Activated CD8-positive, alpha-beta T cell treated with anti-CD3 and anti-CD28 coated beads, Interleukin-2, amount 10 ng/mL, durations not matched to agents 7 days and 5 days (primary cell): ENCODE measurements at regions not wholly inside any gene's neighbourhood (a gene's known extent, or its start where the extent isn't known, plus 50 kb on each side); places are given as distances from the start of the nearest gene placed in this dataset.
"Not testable (repeated sequence)": the region's sequence is repeated elsewhere in the genome, so short reads cannot be mapped to it uniquely, and the experiment has no call there.

Experiments used
- ATAC-seq: fragments of 150-1000 bp; cut with Tn5 transposase; one replicate; pipeline ENCODE4 v1.10.0; 2021; ENCODE audit warnings: moderate library complexity
- CTCF ChIA-PET: fragments of 350-600 bp; sonication (Branson Sonifier 250); formaldehyde crosslinking; loops from one replicate; lab custom pipeline; 2021; ENCODE audit warnings: antibody characterized with exemption; lab: Charles Lee
- POLR2A ChIA-PET: fragments of 350-600 bp; sonication (Branson Sonifier 250); formaldehyde crosslinking; loops from one replicate; lab custom pipeline; 2021; ENCODE audit warnings: antibody characterized with exemption; lab: Charles Lee
- DNase-seq: peaks from one replicate; pipeline ENCODE4 v3.0.0-alpha.2; 2020
- H3K27ac Mint-ChIP-seq: one replicate; pipeline ENCODE4 v1.8.0; 2021; ENCODE audit warnings: mild to moderate bottlenecking, mixed read lengths
- H3K27me3 Mint-ChIP-seq: one replicate; pipeline ENCODE4 v1.8.0; 2021; ENCODE audit warnings: low read depth, mixed read lengths
- H3K36me3 Mint-ChIP-seq: one replicate; pipeline ENCODE4 v1.8.0; 2021; ENCODE audit warnings: low read depth, mixed read lengths
- H3K4me1 Mint-ChIP-seq: one replicate; pipeline ENCODE4 v1.8.0; 2021; ENCODE audit warnings: low read depth, mixed read lengths
- H3K4me3 Mint-ChIP-seq: one replicate; pipeline ENCODE4 v1.8.0; 2021; ENCODE audit warnings: mild to moderate bottlenecking, mixed read lengths
- H3K9me3 Mint-ChIP-seq: one replicate; pipeline ENCODE4 v1.8.0; 2022; ENCODE audit warnings: mixed read lengths; ENCODE audit not compliant: insufficient read depth

GRCh38 chr5:92941806-92942205 is 639.2 kb downstream of the NR2F1-AS1 start:
- H3K27ac Mint-ChIP-seq = no peak overlapping the region
- CTCF ChIA-PET = no interaction called here

DNA sequence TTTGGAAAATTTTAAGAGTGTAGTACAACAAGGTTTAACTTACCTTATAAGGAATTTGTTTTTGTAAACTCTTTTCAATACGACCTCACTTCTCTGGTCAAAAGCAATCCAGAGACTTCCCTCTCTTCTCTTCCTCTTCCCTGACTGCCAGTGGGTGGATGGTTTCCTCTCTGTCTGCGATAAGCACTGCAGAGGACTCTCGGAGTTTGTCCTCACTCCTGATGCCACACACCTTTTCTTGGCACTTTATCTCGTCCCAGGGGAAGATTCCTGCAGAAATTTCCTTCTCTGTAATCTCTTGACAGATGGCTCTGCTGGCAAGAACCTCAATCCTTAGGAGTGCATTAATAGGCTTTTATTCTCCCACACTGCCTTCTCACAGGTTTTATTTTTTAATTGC is 641.6 kb downstream of the NR2F1-AS1 start:
- CTCF ChIA-PET = no interaction called here
- Mint-ChIP-seq H3K36me3 (no peaks in the 10 kb centered on the region), H3K4me3 (no peak overlapping the region), H3K4me1 (no peaks in the 10 kb centered on the region), H3K27me3 (no peaks in the 10 kb centered on the region), H3K9me3 (no peaks in the 10 kb centered on the region), H3K27ac (no peak overlapping the region)
- ATAC-seq (no peak), DNase-seq (no peak)
- POLR2A ChIA-PET = no interaction called here

More at GRCh38 chr5:92941806-92942205, 639.2 kb downstream of the NR2F1-AS1 start:
- no peaks in the 10 kb centered on the region for H3K27me3 Mint-ChIP-seq
- DNase-seq = no peak
- no peak overlapping the region for H3K4me3 Mint-ChIP-seq
- no peaks in the 10 kb centered on the region for H3K36me3 Mint-ChIP-seq
- POLR2A ChIA-PET = no interaction called here
- ATAC-seq = no peak
- H3K9me3 Mint-ChIP-seq = no peaks in the 10 kb centered on the region
- no peaks in the 10 kb centered on the region for H3K4me1 Mint-ChIP-seq

- H3K27ac Mint-ChIP-seq, ATAC-seq, H3K9me3 Mint-ChIP-seq, DNase-seq, H3K4me3 Mint-ChIP-seq, H3K36me3 Mint-ChIP-seq, POLR2A ChIA-PET, CTCF ChIA-PET, H3K27me3 Mint-ChIP-seq, H3K4me1 Mint-ChIP-seq: not testable (repeated sequence)
These were observed 643.6 kb downstream of the NR2F1-AS1 start for GRCh38 chr5:92937396-92937795.

- Mint-ChIP-seq H3K4me1 (no peaks in the 10 kb centered on the region), H3K27ac (no peak overlapping the region), H3K27me3 (no peaks in the 10 kb centered on the region), H3K4me3 (no peak overlapping the region), H3K9me3 (no peaks in the 10 kb centered on the region), H3K36me3 (no peaks in the 10 kb centered on the region)
- ATAC-seq (no peak), DNase-seq (no peak)
- POLR2A ChIA-PET = no interaction called here
- CTCF ChIA-PET = no interaction called here
These were observed 651.0 kb downstream of the NR2F1-AS1 start for GRCh38 chr5:92930057-92930456.

DNA sequence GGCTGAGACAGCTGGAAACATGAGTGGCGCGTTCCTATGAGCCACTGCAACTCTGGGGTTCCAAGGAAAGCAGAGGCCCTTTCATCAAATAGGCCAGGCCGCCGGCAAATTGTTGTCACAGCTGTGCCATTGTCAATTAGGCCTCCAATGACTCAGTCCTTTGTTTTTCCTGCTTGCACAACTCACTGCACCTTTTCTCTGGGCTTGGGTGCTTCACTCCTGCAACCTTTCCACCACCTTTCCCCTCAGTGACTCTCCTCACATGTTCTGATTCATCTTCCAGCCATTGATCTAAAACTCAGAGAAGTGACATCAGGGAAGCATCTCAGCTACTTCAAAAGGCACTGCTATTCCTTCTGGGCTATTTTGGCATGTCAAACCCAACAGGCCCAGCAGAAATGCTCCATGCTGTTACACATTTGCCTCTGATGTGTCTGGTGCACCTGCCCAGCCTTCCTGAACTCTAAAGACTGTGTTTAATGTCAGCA is 653.7 kb downstream of the NR2F1-AS1 start:
- Mint-ChIP-seq H3K4me1 (no peaks in the 10 kb centered on the region), H3K27ac (no peak overlapping the region), H3K36me3 (no peaks in the 10 kb centered on the region), H3K9me3 (no peaks in the 10 kb centered on the region), H3K4me3 (no peak overlapping the region), H3K27me3 (no peaks in the 10 kb centered on the region)
- ChIA-PET POLR2A (no interaction called here), CTCF (no interaction called here)
- ATAC-seq = no peak
- no peak for DNase-seq

DNA sequence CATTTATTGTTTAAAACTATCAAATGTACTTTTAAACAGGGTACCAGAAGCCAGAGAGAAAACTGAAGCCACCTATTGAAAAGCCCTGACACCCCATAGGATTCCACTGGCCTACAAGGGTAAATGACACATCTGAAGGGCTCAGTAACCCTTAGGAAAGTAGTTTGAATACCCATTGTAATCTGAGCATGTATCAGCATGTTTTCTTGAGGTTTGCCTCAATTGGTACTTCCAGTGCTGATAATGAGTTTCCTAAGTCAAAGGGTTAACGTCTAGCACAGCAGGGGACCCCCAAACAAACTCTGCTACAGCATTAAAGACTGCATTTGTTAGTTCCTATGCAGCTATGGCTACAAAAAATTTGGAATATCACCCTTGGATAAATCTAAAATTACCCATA is 657.1 kb downstream of the NR2F1-AS1 start:
- Mint-ChIP-seq H3K36me3 (no peaks in the 10 kb centered on the region), H3K9me3 (no peaks in the 10 kb centered on the region), H3K4me3 (no peak overlapping the region), H3K27ac (no peak overlapping the region), H3K4me1 (no peaks in the 10 kb centered on the region), H3K27me3 (no peaks in the 10 kb centered on the region)
- no peak for ATAC-seq
- CTCF ChIA-PET = no interaction called here
- no peak for DNase-seq
- POLR2A ChIA-PET = no interaction called here

DNA sequence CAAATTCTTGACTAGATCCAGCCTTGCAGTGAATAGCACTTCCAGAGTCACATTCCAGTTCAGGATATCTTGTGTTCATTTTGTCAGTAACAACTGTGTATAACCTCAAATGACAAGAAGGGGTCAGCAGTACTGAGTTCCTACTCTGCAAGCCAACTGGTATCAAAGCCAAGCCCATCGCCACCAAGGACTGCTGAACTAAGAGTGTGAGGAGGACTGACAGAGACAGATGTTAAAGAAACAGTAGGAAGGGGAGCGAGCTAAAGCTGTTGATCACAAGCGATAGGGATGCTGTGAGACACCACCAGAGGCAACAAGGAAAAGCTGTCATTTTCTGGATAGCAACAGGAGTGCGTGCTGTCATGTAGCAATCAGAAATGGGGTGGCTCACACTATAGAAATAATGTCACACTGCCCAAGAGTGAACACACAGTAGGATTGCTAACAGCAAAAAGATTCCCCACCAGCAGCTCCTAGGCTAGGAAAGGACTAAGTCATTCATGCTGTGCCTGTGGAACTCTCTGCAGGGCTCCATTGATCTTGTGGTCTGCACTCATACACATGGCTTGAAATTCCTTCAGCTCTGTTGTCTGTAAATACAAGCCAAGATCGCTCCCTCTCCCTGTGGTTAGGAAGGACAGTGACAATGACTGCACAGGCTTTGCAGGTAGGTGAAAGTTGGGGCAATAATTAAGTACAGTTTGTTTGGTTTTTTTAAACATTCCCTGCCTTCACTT is 658.6 kb downstream of the NR2F1-AS1 start:
- ATAC-seq (no peak), DNase-seq (no peak)
- H3K4me3 Mint-ChIP-seq = no peak overlapping the region
- H3K27me3 Mint-ChIP-seq = no peaks in the 10 kb centered on the region
- no peaks in the 10 kb centered on the region for H3K36me3 Mint-ChIP-seq
- H3K4me1 Mint-ChIP-seq = no peaks in the 10 kb centered on the region
- ChIA-PET POLR2A (no interaction called here), CTCF (no interaction called here)
- no peaks in the 10 kb centered on the region for H3K9me3 Mint-ChIP-seq
- no peak overlapping the region for H3K27ac Mint-ChIP-seq

DNA sequence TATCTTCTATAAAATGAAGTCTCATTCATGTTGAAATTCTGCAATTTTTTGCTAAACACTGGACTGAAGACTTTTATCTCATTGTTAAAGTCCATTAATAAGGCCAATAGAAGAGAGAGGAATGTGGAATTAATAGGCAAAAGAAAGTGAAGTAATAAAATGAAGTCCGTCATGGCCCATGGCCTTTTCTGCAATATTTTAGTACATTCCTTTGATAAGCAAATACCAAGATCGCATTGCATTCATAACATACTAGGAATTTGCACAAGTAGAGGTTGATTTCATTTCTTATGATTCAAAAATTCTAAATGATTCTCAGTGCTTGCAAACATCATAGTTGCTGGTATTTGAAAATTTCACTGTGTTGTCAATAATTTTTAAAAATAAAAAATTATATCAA is 664.0 kb downstream of the NR2F1-AS1 start:
- Mint-ChIP-seq H3K4me3 (no peak overlapping the region), H3K27me3 (no peaks in the 10 kb centered on the region), H3K36me3 (no peaks in the 10 kb centered on the region), H3K27ac (no peak overlapping the region), H3K9me3 (no peaks in the 10 kb centered on the region), H3K4me1 (no peaks in the 10 kb centered on the region)
- CTCF ChIA-PET = no interaction called here
- ATAC-seq (no peak), DNase-seq (no peak)
- POLR2A ChIA-PET = no interaction called here

GRCh38 chr5:92916036-92916435 is 665.0 kb downstream of the NR2F1-AS1 start:
- POLR2A ChIA-PET = no interaction called here
- CTCF ChIA-PET = no interaction called here
- Mint-ChIP-seq H3K4me3 (no peak overlapping the region), H3K27ac (no peak overlapping the region), H3K4me1 (no peaks in the 10 kb centered on the region), H3K36me3 (no peaks in the 10 kb centered on the region), H3K9me3 (no peaks in the 10 kb centered on the region), H3K27me3 (no peaks in the 10 kb centered on the region)
- ATAC-seq (no peak), DNase-seq (no peak)

DNA sequence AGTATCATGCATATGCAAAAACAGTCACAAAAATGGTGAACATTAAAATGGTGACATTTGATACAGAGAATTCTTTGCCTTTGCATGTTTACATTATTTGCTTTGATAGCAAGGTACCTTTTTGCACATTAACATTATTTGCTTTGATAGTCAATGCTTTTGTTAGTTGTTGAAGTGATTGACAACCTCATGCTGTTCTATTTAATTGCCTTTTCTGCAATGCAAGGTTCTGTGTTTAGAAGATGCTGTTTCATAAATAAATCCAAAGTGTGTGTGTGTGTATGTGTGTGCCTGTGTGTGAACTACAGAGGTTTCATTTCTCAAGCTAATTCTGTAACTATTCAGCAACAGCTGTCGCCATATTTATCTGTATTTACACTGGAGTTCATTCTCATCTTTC is 668.7 kb downstream of the NR2F1-AS1 start:
- Mint-ChIP-seq H3K27ac (no peak overlapping the region), H3K27me3 (no peaks in the 10 kb centered on the region), H3K4me1 (no peaks in the 10 kb centered on the region), H3K4me3 (no peak overlapping the region), H3K9me3 (no peaks in the 10 kb centered on the region), H3K36me3 (no peaks in the 10 kb centered on the region)
- POLR2A ChIA-PET = no interaction called here
- ATAC-seq (no peak), DNase-seq (no peak)
- CTCF ChIA-PET = no interaction called here

- H3K4me3 Mint-ChIP-seq = no peak overlapping the region
- CTCF ChIA-PET = no interaction called here
- no peaks in the 10 kb centered on the region for H3K36me3 Mint-ChIP-seq
These were observed 669.2 kb downstream of the NR2F1-AS1 start for GRCh38 chr5:92911851-92912250.

DNA sequence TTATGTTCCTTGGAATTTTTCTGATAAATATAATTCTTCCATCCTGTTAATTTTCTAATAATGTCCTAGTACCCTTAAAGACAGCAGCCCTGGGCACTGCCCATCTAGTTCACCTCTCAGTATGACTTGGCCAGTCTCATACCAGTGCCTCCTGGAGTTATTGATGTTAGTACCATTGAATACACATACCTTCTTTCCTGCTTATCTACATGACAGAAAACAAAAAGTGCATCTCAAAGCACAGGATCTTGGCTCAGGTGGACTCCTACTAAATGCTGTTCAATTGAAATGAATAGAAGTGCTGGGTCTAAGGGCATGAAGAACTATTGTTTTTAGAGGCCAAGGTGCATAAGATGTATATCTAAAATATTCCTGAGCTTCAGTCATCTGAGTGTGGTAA is 669.7 kb downstream of the NR2F1-AS1 start:
- Mint-ChIP-seq H3K4me1 (no peaks in the 10 kb centered on the region), H3K4me3 (no peak overlapping the region), H3K9me3 (no peaks in the 10 kb centered on the region), H3K27ac (no peak overlapping the region), H3K36me3 (no peaks in the 10 kb centered on the region), H3K27me3 (no peaks in the 10 kb centered on the region)
- ATAC-seq (no peak), DNase-seq (no peak)
- POLR2A ChIA-PET = no interaction called here
- CTCF ChIA-PET = no interaction called here

More at GRCh38 chr5:92911851-92912250, 669.2 kb downstream of the NR2F1-AS1 start:
- POLR2A ChIA-PET = no interaction called here
- no peaks in the 10 kb centered on the region for H3K9me3 Mint-ChIP-seq
- DNase-seq (no peak), ATAC-seq (no peak)
- no peaks in the 10 kb centered on the region for H3K27me3 Mint-ChIP-seq
- H3K27ac Mint-ChIP-seq = no peak overlapping the region
- H3K4me1 Mint-ChIP-seq = no peaks in the 10 kb centered on the region

DNA sequence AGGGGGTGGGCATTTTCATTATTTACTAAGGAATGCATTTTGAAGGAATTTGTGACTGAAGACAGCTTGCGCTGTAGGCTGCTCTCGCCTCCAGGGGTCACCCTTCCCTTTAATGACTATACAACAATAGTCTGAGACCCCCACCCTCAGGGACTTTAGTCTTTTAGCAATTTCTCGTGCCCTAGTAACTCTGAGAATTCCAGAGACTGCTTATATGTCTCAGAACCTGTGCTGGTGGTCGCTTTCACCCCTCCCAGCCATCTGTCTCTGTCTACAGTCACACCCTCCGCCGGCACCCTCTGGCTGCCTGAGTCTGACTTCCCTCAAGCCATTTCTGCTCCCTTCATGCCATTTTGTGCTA is 671.4 kb downstream of the NR2F1-AS1 start:
- H3K27ac Mint-ChIP-seq = no peak overlapping the region
- DNase-seq (no peak), ATAC-seq (no peak)
- CTCF ChIA-PET = no interaction called here
- no peaks in the 10 kb centered on the region for H3K9me3 Mint-ChIP-seq
- H3K27me3 Mint-ChIP-seq = no peaks in the 10 kb centered on the region
- POLR2A ChIA-PET = no interaction called here
- H3K4me3 Mint-ChIP-seq = no peak overlapping the region
- H3K36me3 Mint-ChIP-seq = no peaks in the 10 kb centered on the region
- H3K4me1 Mint-ChIP-seq = no peaks in the 10 kb centered on the region
